ENCODE measurements at regions not wholly inside any gene's neighbourhood (a gene's known extent, or its start where the extent isn't known, plus 50 kb on each side); places are given as distances from the start of the nearest gene placed in this dataset.
A peak's percentile ranks its signal among the peaks of the same experiment; 100 is the strongest.

GRCh38 chr1:182249201-182249676, 142.4 kb downstream of the GLUL start (continued):
- TF ChIP-seq CEBPG (CRISPR knock-in tag; IDR thresholded peaks at IDR 0.05): peak; percentile 77
- TF ChIP-seq MLXIP (CRISPR knock-in tag; IDR thresholded peaks at IDR 0.05; ENCODE audit: borderline replicate concordance): no peak
- TF ChIP-seq KMT2B (CRISPR knock-in tag; IDR thresholded peaks at IDR 0.05): 0 out of 2 replicates have a peak, but pooled peaks have one; percentile 28
- no peak for TF ChIP-seq ZNF7 (CRISPR knock-in tag; IDR thresholded peaks at IDR 0.05)
- peak; percentile 54; the same call in 1 of the 2 replicates for TF ChIP-seq MEIS1 (CRISPR knock-in tag; IDR thresholded peaks at IDR 0.05; ENCODE audit: borderline replicate concordance)
- TF ChIP-seq ZFP1 (CRISPR knock-in tag; IDR thresholded peaks at IDR 0.05): 0 out of 2 replicates have a peak, but pooled peaks have one; percentile 49
- TF ChIP-seq PRDM10 (CRISPR knock-in tag; IDR thresholded peaks at IDR 0.05; ENCODE audit: low read depth): peak; percentile 72
- TF ChIP-seq NFE2 (CRISPR knock-in tag; IDR thresholded peaks at IDR 0.05): no peak
- TF ChIP-seq ZNF597 (CRISPR knock-in tag; IDR thresholded peaks at IDR 0.05): no peak
- TF ChIP-seq GLI4 (CRISPR knock-in tag; IDR thresholded peaks at IDR 0.05; ENCODE audit: borderline replicate concordance): no peak
- TF ChIP-seq SNAPC5 (CRISPR knock-in tag; IDR thresholded peaks at IDR 0.05; ENCODE audit: borderline replicate concordance): no peak
- TF ChIP-seq THAP8 (CRISPR knock-in tag; IDR thresholded peaks at IDR 0.05; ENCODE audit: borderline replicate concordance): no peak
- TF ChIP-seq SMAD9 (CRISPR knock-in tag; IDR thresholded peaks at IDR 0.05): no peak
- TF ChIP-seq ZNF678 (CRISPR knock-in tag; IDR thresholded peaks at IDR 0.05): no peak
- no peak for TF ChIP-seq GZF1 (CRISPR knock-in tag; IDR thresholded peaks at IDR 0.05)
- TF ChIP-seq ZBTB1 (CRISPR knock-in tag; IDR thresholded peaks at IDR 0.05; ENCODE audit: borderline replicate concordance): no peak
- no peak for TF ChIP-seq FIP1L1 (IDR thresholded peaks at IDR 0.05; ENCODE audit: borderline replicate concordance, insufficient read depth, low read depth, low read length)
- no peak for TF ChIP-seq ZNF790 (CRISPR knock-in tag; IDR thresholded peaks at IDR 0.05; ENCODE audit: borderline replicate concordance)
- TF ChIP-seq ZNF44 (CRISPR knock-in tag; IDR thresholded peaks at IDR 0.05): no peak
